Fibroblast of the aortic adventitia (primary cell): ENCODE measurements at regions not wholly inside any gene's neighbourhood (a gene's known extent, or its start where the extent isn't known, plus 50 kb on each side); places are given as distances from the start of the nearest gene placed in this dataset.
A peak's percentile ranks its signal among the peaks of the same experiment; 100 is the strongest.

Experiments
- DNase-seq: peaks from one replicate; pipeline ENCODE4 v3.0.0-alpha.2; 2010; ENCODE audit warnings: low read depth
- H3K4me3 ChIP-seq: 2 replicates; pipeline ENCODE4 v1.5.1; 2011; ENCODE audit warnings: low read depth, mild to moderate bottlenecking, control low read depth, low read length, moderate library complexity
- CTCF ChIP-seq: IDR thresholded peaks from 2 replicates; pipeline ENCODE4 v1.5.1; 2011; ENCODE audit warnings: mild to moderate bottlenecking, low read length, control low read depth, inconsistent platforms; ENCODE audit not compliant: insufficient read depth

GRCh38 chr2:220835583-220835982 lies 736.5 kb downstream of the EPHA4 start:
- H3K4me3 ChIP-seq: no peak overlapping the region
- no peak for TF ChIP-seq CTCF
- DNase-seq: no peak

DNA sequence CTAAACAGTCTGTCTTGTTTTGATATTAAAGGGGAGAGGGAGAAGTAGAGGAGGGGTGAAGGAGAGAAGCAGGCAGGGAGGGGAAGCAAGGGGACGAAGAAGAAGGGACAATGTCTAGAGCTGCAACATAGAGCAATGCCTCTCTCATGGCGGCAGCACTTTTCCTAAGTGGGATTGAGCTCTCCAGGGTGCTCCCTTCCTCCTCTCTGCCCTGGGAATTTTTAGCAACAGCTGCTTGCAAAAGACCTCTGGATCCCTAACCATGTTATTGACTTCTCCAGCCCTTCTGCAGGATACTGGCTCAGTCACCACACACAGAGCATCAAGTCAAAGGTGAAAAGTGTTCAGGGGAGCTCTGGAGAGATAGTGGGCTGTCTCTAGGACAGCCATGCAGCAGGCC lies 734.9 kb downstream of the EPHA4 start:
- TF ChIP-seq CTCF: no peak
- DNase-seq: no peak

DNA sequence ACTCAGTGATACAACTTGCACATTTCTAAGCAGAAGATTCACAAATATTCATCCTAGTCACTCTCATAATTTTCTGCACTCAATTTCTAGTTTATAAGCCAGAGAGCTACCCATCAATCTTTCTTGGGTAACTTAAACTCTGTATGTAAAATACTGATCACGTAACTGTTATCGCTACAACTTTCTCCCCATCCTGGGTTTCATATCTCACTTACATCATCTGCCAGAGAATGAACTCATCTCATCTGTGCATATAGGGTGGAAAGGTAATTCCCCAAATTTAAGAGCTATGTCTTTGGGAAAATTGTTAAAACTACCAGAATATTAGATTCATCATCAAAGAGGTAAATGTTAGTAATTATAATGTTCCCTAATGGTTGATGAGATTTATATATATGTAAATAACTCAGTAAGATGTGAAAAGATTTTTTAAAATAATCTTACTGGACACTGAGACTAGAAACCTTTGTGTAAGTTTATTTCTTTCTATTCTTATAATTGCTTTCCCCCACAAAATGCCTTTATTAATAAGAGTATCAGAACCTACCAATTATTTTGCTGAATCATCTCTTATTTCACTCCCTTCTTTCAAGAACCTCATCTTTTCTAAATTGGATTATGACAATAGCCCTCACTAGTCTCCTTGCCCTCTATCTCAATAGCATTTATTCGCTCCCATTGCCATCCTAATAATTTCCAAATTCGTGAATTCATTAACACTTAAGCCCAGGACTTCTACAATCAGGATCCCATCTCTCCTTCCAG lies 729.0 kb downstream of the EPHA4 start:
- no peak for DNase-seq
- H3K4me3 ChIP-seq: no peak overlapping the region
- no peak for TF ChIP-seq CTCF

More for the DNA sequence above, 734.9 kb downstream of the EPHA4 start:
- H3K4me3 ChIP-seq: no peak overlapping the region

- no peak for TF ChIP-seq CTCF
- DNase-seq: no peak
- H3K4me3 ChIP-seq: no peak overlapping the region
Observed at GRCh38 chr2:220845766-220846273, 726.3 kb downstream of the EPHA4 start.

GRCh38 chr2:220847006-220847405 lies 725.1 kb downstream of the EPHA4 start:
- no peak for TF ChIP-seq CTCF
- no peak overlapping the region for H3K4me3 ChIP-seq
- peak; percentile 4 for DNase-seq

DNA sequence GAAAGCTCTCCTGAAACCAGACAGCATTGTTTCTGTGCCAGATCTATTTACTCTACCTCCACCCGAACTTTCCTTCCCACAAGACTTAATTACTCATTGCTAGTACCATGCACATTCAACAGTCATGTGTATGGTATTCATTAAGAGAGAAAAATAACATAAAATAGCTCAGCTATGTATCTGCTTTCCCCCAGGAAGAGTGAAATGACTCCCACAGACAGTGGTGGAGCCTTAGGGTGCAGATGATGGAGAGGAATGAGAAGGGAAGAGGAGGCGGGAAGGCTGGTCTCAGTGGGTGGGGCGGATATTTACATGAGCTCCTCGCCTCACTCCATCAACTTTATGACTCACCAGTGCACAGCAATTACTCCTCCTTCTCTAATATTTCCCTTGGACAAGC lies 724.5 kb downstream of the EPHA4 start:
- TF ChIP-seq CTCF: no peak
- peak; percentile 16 for DNase-seq
- no peak overlapping the region for H3K4me3 ChIP-seq
